Suprapubic skin (tissue), 4 donors: ENCODE measurements at regions not wholly inside any gene's neighbourhood (a gene's known extent, or its start where the extent isn't known, plus 50 kb on each side); places are given as distances from the start of the nearest gene placed in this dataset.

Source experiments
- DNase-seq, 2 donors: peaks; one replicate each; pipeline ENCODE4 v3.0.0-alpha.2; 2019; ENCODE audit warnings: low spot score in 2 of 2
- H3K27ac ChIP-seq: fragments of 200-600 bp; sonication (generic); one replicate; pipeline ENCODE4 v1.5.1; 2019
- H3K27me3 ChIP-seq: fragments of 200-600 bp; sonication (generic); one replicate; pipeline ENCODE4 v1.5.1; 2019
- H3K36me3 ChIP-seq: fragments of 200-600 bp; sonication (generic); one replicate; pipeline ENCODE4 v1.5.1; 2019
- H3K4me1 ChIP-seq: fragments of 200-600 bp; sonication (generic); one replicate; pipeline ENCODE4 v1.5.1; 2019
- H3K4me3 ChIP-seq: fragments of 200-600 bp; sonication (generic); one replicate; pipeline ENCODE4 v1.5.1; 2019; ENCODE audit warnings: mild to moderate bottlenecking
- H3K9me3 ChIP-seq: fragments of 200-600 bp; sonication (generic); one replicate; pipeline ENCODE4 v1.5.1; 2019
- CTCF ChIP-seq, 2 donors: fragments of 200-600 bp in 1 of 2; fragments of 450-650 bp in 1 of 2; sonication (generic) in 1 of 2; IDR thresholded peaks; one replicate each; pipeline ENCODE4 v1.5.1; 2016 to 2019; ENCODE audit warnings: antibody characterized with exemption in 2 of 2, mild to moderate bottlenecking in 1 of 2, moderate library complexity in 1 of 2
- EP300 ChIP-seq: sonication (generic); formaldehyde crosslinking; IDR thresholded peaks from one replicate; pipeline ENCODE4 v1.6.1; 2017; ENCODE audit warnings: antibody characterized with exemption
- POLR2A ChIP-seq, 2 donors: fragments of 450-650 bp; IDR thresholded peaks; one replicate each; pipeline ENCODE4 v1.6.1; 2017; ENCODE audit warnings: antibody characterized with exemption in 2 of 2, mild to moderate bottlenecking in 2 of 2, moderate library complexity in 2 of 2
- POLR2AphosphoS5 ChIP-seq, 3 donors: sonication (generic); formaldehyde crosslinking; IDR thresholded peaks; one replicate each; pipeline ENCODE4 v1.6.1; 2017; ENCODE audit warnings: antibody characterized with exemption in 3 of 3
- WGBS: methylation state at CpG from one replicate; pipeline ENCODE4 v1.1.5; 2018; 5-methylcytosine and 5-hydroxymethylcytosine counted together

- no peaks in the 10 kb centered on the region for H3K36me3 ChIP-seq
- TF ChIP-seq POLR2A (IDR thresholded peaks at IDR 0.05) (no peak), POLR2AphosphoS5 (IDR thresholded peaks at IDR 0.05) (no peak), CTCF (IDR thresholded peaks at IDR 0.05) (no peak), EP300 (no peak)
- peaks cover 3% of the 10 kb centered on the region for H3K9me3 ChIP-seq
- no peak overlapping the region for H3K27ac ChIP-seq
- H3K4me1 ChIP-seq = no peaks in the 10 kb centered on the region
- no peak overlapping the region for H3K4me3 ChIP-seq
- H3K27me3 ChIP-seq = no peaks in the 10 kb centered on the region
- 92% methylated on average over 4 of the region's 4 CpGs for WGBS
- no peak for DNase-seq
Measured at GRCh38 chr2:103367877-103368276, 606.0 kb downstream of the TMEM182 start.

- Histone ChIP-seq H3K9me3 (peaks cover 8% of the 10 kb centered on the region), H3K4me1 (no peaks in the 10 kb centered on the region), H3K27me3 (no peaks in the 10 kb centered on the region), H3K36me3 (no peaks in the 10 kb centered on the region), H3K27ac (no peak overlapping the region), H3K4me3 (no peak overlapping the region)
- 75% methylated on average over 3 of the region's 3 CpGs for WGBS
- DNase-seq = no peak
- TF ChIP-seq POLR2A (IDR thresholded peaks at IDR 0.05) = no peak
- TF ChIP-seq POLR2AphosphoS5 (IDR thresholded peaks at IDR 0.05) = no peak
- no peak for TF ChIP-seq EP300
Measured at GRCh38 chr2:103383541-103383940, 621.7 kb downstream of the TMEM182 start.

- H3K9me3 ChIP-seq = no peaks in the 10 kb centered on the region
- no peak overlapping the region for H3K27ac ChIP-seq
- no peak for DNase-seq
- H3K36me3 ChIP-seq = no peaks in the 10 kb centered on the region
- H3K4me1 ChIP-seq = no peaks in the 10 kb centered on the region
- no peak overlapping the region for H3K4me3 ChIP-seq
- TF ChIP-seq POLR2A (IDR thresholded peaks at IDR 0.05) = no peak
- no peak for TF ChIP-seq POLR2AphosphoS5 (IDR thresholded peaks at IDR 0.05)
- TF ChIP-seq CTCF (IDR thresholded peaks at IDR 0.05) = no peak
- no peak for TF ChIP-seq EP300
- no peaks in the 10 kb centered on the region for H3K27me3 ChIP-seq
- 89% methylated on average over 3 of the region's 3 CpGs for WGBS
Measured at GRCh38 chr2:103386872-103387271, 625.0 kb downstream of the TMEM182 start.

GRCh38 chr2:103387888-103388287 lies 626.1 kb downstream of the TMEM182 start:
- DNase-seq = no peak
- Histone ChIP-seq H3K4me1 (no peaks in the 10 kb centered on the region), H3K27ac (no peak overlapping the region), H3K36me3 (no peaks in the 10 kb centered on the region), H3K9me3 (no peaks in the 10 kb centered on the region), H3K27me3 (no peaks in the 10 kb centered on the region), H3K4me3 (no peak overlapping the region)
- TF ChIP-seq POLR2A (IDR thresholded peaks at IDR 0.05) (no peak), CTCF (IDR thresholded peaks at IDR 0.05) (no peak)
- 78% methylated on average over 5 of the region's 5 CpGs for WGBS

- no peaks in the 10 kb centered on the region for H3K9me3 ChIP-seq
- DNase-seq = no peak
- H3K4me1 ChIP-seq = no peaks in the 10 kb centered on the region
- no peak for TF ChIP-seq POLR2A (IDR thresholded peaks at IDR 0.05)
- TF ChIP-seq EP300 = no peak
- no peak for TF ChIP-seq CTCF (IDR thresholded peaks at IDR 0.05)
- no peak for TF ChIP-seq POLR2AphosphoS5 (IDR thresholded peaks at IDR 0.05)
- WGBS = 30% methylated on average over 1 of the region's 1 CpG
- H3K27me3 ChIP-seq = no peaks in the 10 kb centered on the region
- no peak overlapping the region for H3K27ac ChIP-seq
- no peaks in the 10 kb centered on the region for H3K36me3 ChIP-seq
- no peak overlapping the region for H3K4me3 ChIP-seq
Measured at GRCh38 chr2:103396152-103396551, 634.3 kb downstream of the TMEM182 start.

- DNase-seq = no peak
- no peaks in the 10 kb centered on the region for H3K4me1 ChIP-seq
- 36% methylated on average over 2 of the region's 4 CpGs for WGBS
- TF ChIP-seq POLR2AphosphoS5 (IDR thresholded peaks at IDR 0.05) (no peak), CTCF (IDR thresholded peaks at IDR 0.05) (no peak), POLR2A (IDR thresholded peaks at IDR 0.05) (no peak), EP300 (no peak)
- H3K27ac ChIP-seq = no peak overlapping the region
- no peaks in the 10 kb centered on the region for H3K36me3 ChIP-seq
- H3K9me3 ChIP-seq = no peaks in the 10 kb centered on the region
- H3K4me3 ChIP-seq = no peak overlapping the region
- H3K27me3 ChIP-seq = no peaks in the 10 kb centered on the region
Measured at GRCh38 chr2:103401621-103402020, 639.8 kb downstream of the TMEM182 start.
